ENCODE measurements at regions not wholly inside any gene's neighbourhood (a gene's known extent, or its start where the extent isn't known, plus 50 kb on each side); places are given as distances from the start of the nearest gene placed in this dataset.

DNA sequence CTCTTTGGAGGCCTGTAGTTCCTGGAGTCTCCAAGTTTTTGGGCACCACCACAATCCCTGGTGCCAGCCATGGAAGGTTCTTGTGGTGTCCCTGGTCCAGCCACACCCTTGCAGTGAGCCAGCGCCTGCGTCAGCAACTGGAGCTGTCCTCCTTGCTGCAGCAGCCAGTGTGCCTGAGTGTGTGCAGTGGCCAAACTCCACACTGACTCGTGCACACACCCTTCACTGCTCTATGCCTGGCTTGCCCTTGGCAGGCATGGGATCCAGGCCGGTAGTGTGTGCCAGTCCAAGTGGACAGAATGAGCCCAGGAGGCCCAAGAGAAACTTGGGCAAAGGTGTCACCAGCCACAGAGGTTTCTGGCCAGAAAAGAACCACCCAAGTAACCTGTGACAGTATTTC, 1074.0 kb downstream of the PCDH18 start:
- no peak for TF ChIP-seq CTCF (IDR thresholded peaks at IDR 0.05)
- no peak for TF ChIP-seq EZH2 (IDR thresholded peaks at IDR 0.05)
- no peak for TF ChIP-seq EZH2phosphoT487 (IDR thresholded peaks at IDR 0.05)
